OCI-LY7 (cell line): ENCODE measurements at regions not wholly inside any gene's neighbourhood (a gene's known extent, or its start where the extent isn't known, plus 50 kb on each side); places are given as distances from the start of the nearest gene placed in this dataset.

Source experiments
- CTCF ChIP-seq: fragments of 200-600 bp; sonication (generic); conservative IDR thresholded peaks from 2 replicates; pipeline ENCODE4 v1.5.1; 2014; ENCODE audit warnings: mild to moderate bottlenecking, antibody characterized with exemption, low read length, moderate library complexity, mixed read lengths
- EZH2phosphoT487 ChIP-seq: fragments of 200-600 bp; sonication (generic); IDR thresholded peaks from 2 replicates; pipeline ENCODE4 v1.6.1; 2018; ENCODE audit warnings: low read depth, borderline replicate concordance, mild to moderate bottlenecking, mixed run types, antibody characterized with exemption, low read length, moderate library complexity, mixed read lengths

- TF ChIP-seq CTCF (no peak), EZH2phosphoT487 (no peak)
Observed at GRCh38 chr2:187169864-187170263, 278.2 kb downstream of the CALCRL start.
